ENCODE measurements at regions not wholly inside any gene's neighbourhood (a gene's known extent, or its start where the extent isn't known, plus 50 kb on each side); places are given as distances from the start of the nearest gene placed in this dataset.
"Not testable (repeated sequence)": the region's sequence is repeated elsewhere in the genome, so short reads cannot be mapped to it uniquely, and the experiment has no call there.

DNA sequence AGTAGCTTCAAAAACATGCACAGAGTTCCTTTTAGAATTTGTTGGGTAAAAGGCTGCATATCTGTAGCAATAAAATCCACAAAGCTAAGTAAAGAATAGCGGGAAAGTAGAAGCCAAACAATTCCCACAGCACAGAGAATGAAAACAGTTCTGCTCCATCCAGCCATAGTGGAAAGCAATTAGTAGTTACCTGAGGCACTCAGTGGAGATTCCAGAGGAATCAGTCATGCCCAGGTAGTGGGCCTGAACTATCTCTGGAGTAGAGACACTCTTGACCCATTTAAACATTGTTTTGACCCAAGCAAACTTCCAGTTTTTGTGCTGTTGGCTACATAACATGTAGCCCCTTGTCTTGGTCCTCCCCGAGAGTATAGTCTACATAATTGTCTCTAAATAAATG is 559.5 kb upstream of the PTCHD4 start:
- intact Hi-C loops (cut with micrococcal nuclease) = no loop called here
- Mint-ChIP-seq H3K4me3 (no peak overlapping the region), H3K4me1 (no peaks in the 10 kb centered on the region)

DNA sequence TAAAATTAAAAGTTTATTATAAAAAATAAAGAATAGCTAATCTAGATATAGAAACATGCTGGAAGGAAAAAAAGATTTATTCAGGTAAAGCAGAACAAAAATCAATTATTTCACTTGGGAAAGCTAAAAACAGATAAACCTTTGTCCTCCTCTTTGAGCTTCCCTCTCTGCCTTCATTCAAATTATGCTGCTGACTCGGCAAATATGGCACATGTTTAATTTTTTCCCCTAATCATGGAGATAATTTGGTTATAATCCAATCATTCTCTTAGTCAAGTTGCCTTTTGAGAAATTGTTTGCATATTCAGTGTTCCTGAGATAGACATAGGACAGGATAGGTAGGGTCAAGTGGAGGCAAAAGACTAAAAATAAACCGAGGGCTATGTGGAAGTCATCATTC is 556.8 kb upstream of the PTCHD4 start:
- no peaks in the 10 kb centered on the region for H3K27me3 Mint-ChIP-seq
- intact Hi-C loops (cut with micrococcal nuclease) = no loop called here
- no peak for ATAC-seq (ENCODE audit: low read depth)
- ChIA-PET POLR2A (no interaction called here), CTCF (no interaction called here)
- TF ChIP-seq, protein P1, sequence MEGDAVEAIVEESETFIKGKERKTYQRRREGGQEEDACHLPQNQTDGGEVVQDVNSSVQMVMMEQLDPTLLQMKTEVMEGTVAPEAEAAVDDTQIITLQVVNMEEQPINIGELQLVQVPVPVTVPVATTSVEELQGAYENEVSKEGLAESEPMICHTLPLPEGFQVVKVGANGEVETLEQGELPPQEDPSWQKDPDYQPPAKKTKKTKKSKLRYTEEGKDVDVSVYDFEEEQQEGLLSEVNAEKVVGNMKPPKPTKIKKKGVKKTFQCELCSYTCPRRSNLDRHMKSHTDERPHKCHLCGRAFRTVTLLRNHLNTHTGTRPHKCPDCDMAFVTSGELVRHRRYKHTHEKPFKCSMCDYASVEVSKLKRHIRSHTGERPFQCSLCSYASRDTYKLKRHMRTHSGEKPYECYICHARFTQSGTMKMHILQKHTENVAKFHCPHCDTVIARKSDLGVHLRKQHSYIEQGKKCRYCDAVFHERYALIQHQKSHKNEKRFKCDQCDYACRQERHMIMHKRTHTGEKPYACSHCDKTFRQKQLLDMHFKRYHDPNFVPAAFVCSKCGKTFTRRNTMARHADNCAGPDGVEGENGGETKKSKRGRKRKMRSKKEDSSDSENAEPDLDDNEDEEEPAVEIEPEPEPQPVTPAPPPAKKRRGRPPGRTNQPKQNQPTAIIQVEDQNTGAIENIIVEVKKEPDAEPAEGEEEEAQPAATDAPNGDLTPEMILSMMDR (IDR thresholded peaks at IDR 0.05) = no peak
- no peaks in the 10 kb centered on the region for H3K4me1 Mint-ChIP-seq
- no peak for DNase-seq
- H3K9me3 Mint-ChIP-seq = no peaks in the 10 kb centered on the region
- no peak overlapping the region for H3K27ac Mint-ChIP-seq
- no peaks in the 10 kb centered on the region for H3K36me3 Mint-ChIP-seq (ENCODE audit: low read depth)
- no peak overlapping the region for H3K4me3 Mint-ChIP-seq

More for the DNA sequence above, 559.5 kb upstream of the PTCHD4 start:
- Mint-ChIP-seq H3K36me3 (ENCODE audit: low read depth) (no peaks in the 10 kb centered on the region), H3K9me3 (no peaks in the 10 kb centered on the region), H3K27ac (no peak overlapping the region), H3K27me3 (no peaks in the 10 kb centered on the region)
- no peak for ATAC-seq (ENCODE audit: low read depth)
- CTCF ChIA-PET = no interaction called here
- POLR2A ChIA-PET = no interaction called here
- TF ChIP-seq, protein P1 (IDR thresholded peaks at IDR 0.05) = no peak
- DNase-seq = no peak

DNA sequence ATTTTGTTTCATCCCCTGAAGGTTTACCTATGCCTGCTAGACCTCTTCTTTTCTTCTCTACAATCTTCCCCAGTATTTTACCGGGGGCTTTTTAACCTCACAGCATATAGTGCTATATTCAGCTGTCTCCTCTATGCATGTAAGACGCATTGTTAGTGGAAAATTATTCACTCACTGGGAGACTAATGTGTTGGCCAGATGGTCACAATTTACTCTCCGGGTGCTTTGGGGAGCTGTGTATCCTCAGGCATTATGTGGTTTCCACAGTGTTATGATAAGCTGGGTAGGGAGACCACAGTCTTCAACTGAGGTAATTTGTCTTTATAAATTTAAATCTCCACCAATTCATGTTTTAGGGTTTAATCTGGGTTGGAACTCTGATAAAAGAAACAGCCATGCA is 553.8 kb upstream of the PTCHD4 start:
- peaks cover 3% of the 10 kb centered on the region for H3K9me3 Mint-ChIP-seq
- no peaks in the 10 kb centered on the region for H3K4me1 Mint-ChIP-seq
- ChIA-PET CTCF (no interaction called here), POLR2A (no interaction called here)
- TF ChIP-seq, protein P1 (IDR thresholded peaks at IDR 0.05) = no peak
- no peak overlapping the region for H3K4me3 Mint-ChIP-seq
- no peaks in the 10 kb centered on the region for H3K27me3 Mint-ChIP-seq
- no peak overlapping the region for H3K27ac Mint-ChIP-seq
- intact Hi-C loops (cut with micrococcal nuclease) = no loop called here
- DNase-seq = no peak
- no peak for ATAC-seq (ENCODE audit: low read depth)
- no peaks in the 10 kb centered on the region for H3K36me3 Mint-ChIP-seq (ENCODE audit: low read depth)

DNA sequence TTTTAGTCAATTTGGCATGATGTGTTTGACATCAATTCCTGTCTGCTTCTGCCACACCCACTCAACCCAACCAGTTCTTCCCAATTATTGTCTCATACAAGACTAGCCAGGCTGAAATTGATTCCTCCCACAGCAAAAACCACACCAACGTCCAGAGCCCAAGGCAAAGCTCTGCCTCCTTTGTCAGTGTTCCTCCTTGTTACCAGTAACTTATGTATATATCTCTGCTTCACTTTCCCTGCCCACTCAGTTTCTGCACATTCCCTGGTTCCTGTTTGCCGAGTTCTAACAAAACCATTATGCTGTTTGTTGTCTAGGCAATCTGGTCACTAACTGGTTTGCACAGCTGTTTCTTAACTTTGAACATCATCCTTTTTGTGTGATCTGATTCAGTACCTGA is 547.9 kb upstream of the PTCHD4 start:
- POLR2A ChIA-PET = no interaction called here

DNA sequence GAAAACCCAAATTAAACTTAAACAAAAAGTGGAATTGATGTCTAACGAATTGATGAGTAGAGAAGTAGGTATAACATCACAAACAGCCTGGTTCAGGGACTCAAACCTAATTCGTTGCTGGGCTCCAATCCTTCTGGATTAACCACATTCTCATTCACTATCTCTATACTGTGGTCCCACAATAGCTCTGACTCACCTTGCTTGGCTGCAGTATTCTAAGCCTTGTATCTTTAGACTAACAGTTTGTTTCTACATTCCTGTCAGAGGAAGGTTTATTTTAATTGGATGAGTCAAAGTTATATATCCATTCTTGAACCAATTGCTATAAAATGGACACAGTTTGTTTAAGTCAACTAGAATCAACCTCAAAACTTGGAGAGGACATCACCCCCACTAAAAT is 530.5 kb upstream of the PTCHD4 start:
- Mint-ChIP-seq H3K36me3 (ENCODE audit: low read depth) (no peaks in the 10 kb centered on the region), H3K4me3 (no peak overlapping the region), H3K27ac (no peak overlapping the region), H3K27me3 (no peaks in the 10 kb centered on the region), H3K9me3 (peaks cover 15% of the 10 kb centered on the region), H3K4me1 (no peaks in the 10 kb centered on the region)
- intact Hi-C loops (cut with micrococcal nuclease) = no loop called here
- DNase-seq = no peak
- no peak for ATAC-seq (ENCODE audit: low read depth)
- CTCF ChIA-PET = no interaction called here
- TF ChIP-seq, protein P1 (IDR thresholded peaks at IDR 0.05) = no peak
- POLR2A ChIA-PET = no interaction called here

More for the DNA sequence above, 547.9 kb upstream of the PTCHD4 start:
- Mint-ChIP-seq H3K27ac (no peak overlapping the region), H3K4me3 (no peak overlapping the region), H3K4me1 (no peaks in the 10 kb centered on the region), H3K9me3 (peaks cover 6% of the 10 kb centered on the region), H3K27me3 (no peaks in the 10 kb centered on the region), H3K36me3 (ENCODE audit: low read depth) (no peaks in the 10 kb centered on the region)
- CTCF ChIA-PET = no interaction called here
- DNase-seq = no peak
- intact Hi-C loops (cut with micrococcal nuclease) = no loop called here
- no peak for ATAC-seq (ENCODE audit: low read depth)
- TF ChIP-seq, protein P1 (IDR thresholded peaks at IDR 0.05) = no peak

DNA sequence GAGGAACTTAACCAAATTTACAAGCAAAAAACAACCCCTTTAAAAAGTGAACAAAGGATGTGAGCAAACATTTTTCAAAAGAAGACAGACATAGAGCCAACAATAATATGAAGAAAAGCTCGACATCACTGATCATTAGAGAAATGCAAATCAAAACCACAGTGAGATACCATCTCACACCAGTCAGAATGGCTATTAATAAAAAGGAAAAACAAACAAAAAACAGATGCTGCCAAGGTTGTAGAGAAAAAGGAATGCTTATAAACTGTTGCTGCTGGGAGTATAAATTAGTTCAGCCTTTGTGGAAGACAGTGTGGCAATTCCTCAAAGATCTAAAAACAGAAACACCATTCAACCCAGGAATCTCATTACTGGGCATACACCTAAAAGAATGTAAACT is 527.8 kb upstream of the PTCHD4 start:
- DNase-seq; H3K36me3 Mint-ChIP-seq (ENCODE audit: low read depth); H3K27me3 Mint-ChIP-seq; CTCF ChIA-PET; intact Hi-C loops (cut with micrococcal nuclease); POLR2A ChIA-PET; H3K4me3 Mint-ChIP-seq; ATAC-seq (ENCODE audit: low read depth); H3K4me1 Mint-ChIP-seq; H3K27ac Mint-ChIP-seq: not testable (repeated sequence)
- peaks cover 15% of the 10 kb centered on the region for H3K9me3 Mint-ChIP-seq
